ENCODE measurements at regions not wholly inside any gene's neighbourhood (a gene's known extent, or its start where the extent isn't known, plus 50 kb on each side); places are given as distances from the start of the nearest gene placed in this dataset.

DNA sequence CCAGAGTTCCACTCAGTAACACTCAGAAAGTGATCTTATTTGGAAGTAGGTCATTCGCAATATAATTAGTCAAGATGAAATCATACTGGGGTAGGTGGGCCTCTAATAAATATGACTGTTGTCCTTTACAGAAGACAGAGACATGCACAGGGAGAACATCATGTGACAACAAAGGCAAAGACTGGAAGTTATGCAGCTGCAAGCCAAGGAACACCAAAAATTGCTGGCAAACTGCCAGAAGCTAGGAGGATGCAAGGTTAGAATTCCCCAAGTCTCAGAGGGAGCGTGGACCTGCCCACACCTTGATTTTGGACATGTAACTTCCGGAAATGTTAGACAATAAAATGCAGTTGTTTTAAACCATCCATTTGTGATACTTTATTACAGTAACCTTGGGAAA is 471.5 kb upstream of the AGTR1 start:
- ATAC-seq (no peak), DNase-seq (no peak)
- Histone ChIP-seq H3K4me1 (no peaks in the 10 kb centered on the region), H3K4me3 (no peak overlapping the region), H3K27ac (no peak overlapping the region), H3K9me3 (no peaks in the 10 kb centered on the region), H3K27me3 (no peaks in the 10 kb centered on the region), H3K36me3 (no peaks in the 10 kb centered on the region)
- WGBS, 4 donors, result 63 to 79% (median 71%) methylated on average over 3 of the region's 3 CpGs
- TF ChIP-seq, protein P1, sequence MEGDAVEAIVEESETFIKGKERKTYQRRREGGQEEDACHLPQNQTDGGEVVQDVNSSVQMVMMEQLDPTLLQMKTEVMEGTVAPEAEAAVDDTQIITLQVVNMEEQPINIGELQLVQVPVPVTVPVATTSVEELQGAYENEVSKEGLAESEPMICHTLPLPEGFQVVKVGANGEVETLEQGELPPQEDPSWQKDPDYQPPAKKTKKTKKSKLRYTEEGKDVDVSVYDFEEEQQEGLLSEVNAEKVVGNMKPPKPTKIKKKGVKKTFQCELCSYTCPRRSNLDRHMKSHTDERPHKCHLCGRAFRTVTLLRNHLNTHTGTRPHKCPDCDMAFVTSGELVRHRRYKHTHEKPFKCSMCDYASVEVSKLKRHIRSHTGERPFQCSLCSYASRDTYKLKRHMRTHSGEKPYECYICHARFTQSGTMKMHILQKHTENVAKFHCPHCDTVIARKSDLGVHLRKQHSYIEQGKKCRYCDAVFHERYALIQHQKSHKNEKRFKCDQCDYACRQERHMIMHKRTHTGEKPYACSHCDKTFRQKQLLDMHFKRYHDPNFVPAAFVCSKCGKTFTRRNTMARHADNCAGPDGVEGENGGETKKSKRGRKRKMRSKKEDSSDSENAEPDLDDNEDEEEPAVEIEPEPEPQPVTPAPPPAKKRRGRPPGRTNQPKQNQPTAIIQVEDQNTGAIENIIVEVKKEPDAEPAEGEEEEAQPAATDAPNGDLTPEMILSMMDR (IDR thresholded peaks at IDR 0.05), result no peak
- no peak for TF ChIP-seq POLR2A (IDR thresholded peaks at IDR 0.05)
- intact Hi-C loops (cut with DNase I), result no loop called here

DNA sequence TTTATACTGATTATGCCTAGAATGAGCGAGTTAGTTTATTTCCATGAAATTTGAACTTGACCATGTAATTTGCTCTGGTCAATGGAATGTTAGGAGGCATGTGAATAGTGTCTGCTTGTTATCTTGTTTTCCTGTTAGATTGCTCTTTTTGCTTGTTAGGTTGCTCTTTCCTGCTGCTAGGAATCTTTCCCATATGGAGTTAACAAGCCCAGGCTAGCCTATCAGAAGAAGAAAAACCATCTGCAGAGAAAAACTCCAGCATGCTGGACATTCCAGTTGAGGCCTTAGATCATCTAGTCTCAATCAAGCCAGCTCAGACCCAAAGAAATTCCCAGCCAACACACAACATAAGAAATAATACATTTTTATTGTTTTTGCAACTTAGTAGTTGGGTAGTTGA is 470.2 kb upstream of the AGTR1 start:
- H3K27me3 ChIP-seq, result no peaks in the 10 kb centered on the region
- no peaks in the 10 kb centered on the region for H3K9me3 ChIP-seq
- ATAC-seq (no peak), DNase-seq (no peak)
- H3K4me3 ChIP-seq, result no peak overlapping the region
- intact Hi-C loops (cut with DNase I), result no loop called here
- no peaks in the 10 kb centered on the region for H3K36me3 ChIP-seq
- no peak overlapping the region for H3K27ac ChIP-seq
- 86 to 95% (median 90%) methylated on average over 1 of the region's 1 CpG for WGBS, 4 donors
- no peaks in the 10 kb centered on the region for H3K4me1 ChIP-seq
- no peak for TF ChIP-seq POLR2A (IDR thresholded peaks at IDR 0.05)
- TF ChIP-seq, protein P1 (IDR thresholded peaks at IDR 0.05), result no peak

DNA sequence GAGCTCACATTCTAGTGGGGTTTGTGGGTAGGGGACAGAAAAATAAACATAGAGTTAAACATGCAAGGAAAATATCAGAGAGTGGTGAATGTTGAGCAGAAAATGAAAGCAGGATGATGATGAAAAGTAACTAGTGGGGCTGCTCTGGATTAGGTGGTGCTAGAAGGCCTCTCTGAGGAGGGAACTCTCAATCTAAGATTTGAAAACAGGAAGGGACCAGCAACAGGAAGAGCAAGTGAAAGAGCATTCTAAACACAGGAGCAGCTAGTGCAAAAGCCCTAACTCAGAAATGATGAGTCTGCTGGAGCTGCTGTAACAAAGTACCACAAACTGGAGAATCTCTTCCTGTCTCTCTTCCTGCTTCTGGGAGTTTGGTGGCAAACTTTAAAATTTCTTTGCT is 468.6 kb upstream of the AGTR1 start:
- H3K4me3 ChIP-seq, result no peak overlapping the region
- no peak for DNase-seq
- no peaks in the 10 kb centered on the region for H3K4me1 ChIP-seq
- ATAC-seq, result no peak
- intact Hi-C loops (cut with DNase I), result no loop called here
- H3K36me3 ChIP-seq, result no peaks in the 10 kb centered on the region
- H3K27me3 ChIP-seq, result no peaks in the 10 kb centered on the region
- no peaks in the 10 kb centered on the region for H3K9me3 ChIP-seq
- no peak overlapping the region for H3K27ac ChIP-seq
- no peak for TF ChIP-seq POLR2A (IDR thresholded peaks at IDR 0.05)
- TF ChIP-seq, protein P1 (IDR thresholded peaks at IDR 0.05), result no peak

DNA sequence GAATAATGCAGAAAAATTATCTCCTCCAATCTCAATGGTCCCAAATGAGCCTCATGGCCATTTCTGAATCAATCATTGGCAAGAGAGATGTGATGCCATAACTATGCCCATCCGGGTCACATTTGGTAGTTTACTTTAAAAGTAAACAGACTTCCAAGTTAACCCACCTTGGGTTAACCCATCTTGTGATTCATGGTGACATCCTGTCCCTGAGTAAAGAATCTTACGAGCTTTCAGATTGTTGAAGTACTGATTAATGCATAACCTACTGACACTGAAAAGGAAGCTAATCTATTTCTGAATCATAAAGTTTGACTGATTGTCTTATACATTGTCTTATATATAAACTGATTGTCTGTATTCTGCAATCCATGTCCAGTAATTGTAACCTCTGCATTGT is 467.2 kb upstream of the AGTR1 start:
- Histone ChIP-seq H3K9me3 (no peaks in the 10 kb centered on the region), H3K27me3 (no peaks in the 10 kb centered on the region), H3K4me3 (no peak overlapping the region), H3K27ac (no peak overlapping the region), H3K4me1 (no peaks in the 10 kb centered on the region), H3K36me3 (no peaks in the 10 kb centered on the region)
- WGBS, 4 donors, result 78 to 90% (median 88%) methylated on average over 2 of the region's 2 CpGs
- TF ChIP-seq POLR2A (IDR thresholded peaks at IDR 0.05), result no peak
- TF ChIP-seq, protein P1 (IDR thresholded peaks at IDR 0.05), result no peak
- DNase-seq (no peak), ATAC-seq (no peak)
- intact Hi-C loops (cut with DNase I), result loop anchor here in 1 of 10 donors (10.0 kb wide), 1 partner anchor 64 kb away; no protein-coding TSS in a partner anchor
